NCI-H1417 (cell line): ENCODE measurements at regions not wholly inside any gene's neighbourhood (a gene's known extent, or its start where the extent isn't known, plus 50 kb on each side); places are given as distances from the start of the nearest gene placed in this dataset.
A peak's percentile ranks its signal among the peaks of the same experiment; 100 is the strongest.

ENCODE experiments used
- DNase-seq, 3 experiments: peaks; one replicate each; lab custom pipeline; 2025; lab: John Stamatoyannopoulos, UW

- no peak for DNase-seq
These were observed 81.9 kb downstream of the ATP1A1 start for GRCh38 chr1:116454940-116455339.

- no peak for DNase-seq
These were observed 82.5 kb downstream of the ATP1A1 start for GRCh38 chr1:116455509-116455908.

- peak in 2 of 3 experiments; percentile 21 to 78 for DNase-seq
These were observed 85.0 kb downstream of the ATP1A1 start for GRCh38 chr1:116457946-116458604.

GRCh38 chr1:116458695-116459094 is 85.7 kb downstream of the ATP1A1 start:
- no peak for DNase-seq

- DNase-seq = peak in 1 of 3 experiments; percentile 61
These were observed 87.2 kb downstream of the ATP1A1 start for GRCh38 chr1:116460261-116460660.

GRCh38 chr1:116460783-116461376 is 87.8 kb downstream of the ATP1A1 start:
- DNase-seq = no peak

- DNase-seq = no peak
These were observed 88.7 kb downstream of the ATP1A1 start for GRCh38 chr1:116461723-116462122.

- DNase-seq = no peak
These were observed 89.7 kb downstream of the ATP1A1 start for GRCh38 chr1:116462722-116463121.

GRCh38 chr1:116463730-116464129 is 90.7 kb downstream of the ATP1A1 start:
- DNase-seq = no peak
